Amniotic stem cell (primary cell): ENCODE measurements at regions not wholly inside any gene's neighbourhood (a gene's known extent, or its start where the extent isn't known, plus 50 kb on each side); places are given as distances from the start of the nearest gene placed in this dataset.

ENCODE experiments used
- DNase-seq: peaks from one replicate; lab custom pipeline; 2025; lab: John Stamatoyannopoulos, UW

DNA sequence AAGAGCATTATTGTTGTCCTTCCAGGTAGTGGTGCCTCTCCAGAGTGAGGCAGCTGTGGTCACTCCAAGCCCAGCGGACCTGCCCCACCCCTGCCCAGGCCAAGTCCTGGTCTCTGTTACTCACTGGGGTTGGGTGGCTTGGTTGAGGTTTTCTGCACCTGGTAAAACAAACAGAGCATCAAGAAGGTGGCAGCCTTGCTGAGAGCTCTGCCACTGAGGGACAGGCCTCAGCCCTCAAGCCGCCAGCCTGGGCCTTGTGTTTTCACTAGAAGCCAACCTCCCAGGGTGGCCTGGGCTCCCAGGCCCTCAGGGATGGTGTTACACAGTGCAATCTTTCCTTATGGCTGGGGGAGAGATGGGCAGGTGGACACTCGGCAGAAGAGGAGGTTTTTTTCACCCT, 182.7 kb downstream of the BCOR start:
- DNase-seq, result no peak

DNA sequence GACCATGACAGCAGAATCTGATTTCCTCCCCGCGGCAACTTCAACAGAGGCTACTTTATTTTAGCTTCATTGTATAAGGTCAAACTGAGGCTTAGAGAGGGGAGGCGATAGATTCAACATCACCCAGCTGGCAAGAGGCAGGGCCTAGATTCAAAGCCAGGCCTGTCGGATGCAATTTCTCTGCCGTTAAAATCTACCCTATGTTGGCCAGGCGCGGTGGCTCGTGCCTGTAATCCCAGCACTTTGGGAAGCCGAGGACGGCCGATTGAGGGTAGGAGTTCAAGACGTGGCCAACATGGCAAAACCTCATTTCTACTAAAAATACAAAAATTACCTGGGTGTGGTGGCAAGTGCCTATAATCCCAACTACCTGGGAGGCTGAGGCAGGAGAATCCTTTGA, 182.2 kb downstream of the BCOR start:
- no peak for DNase-seq

DNA sequence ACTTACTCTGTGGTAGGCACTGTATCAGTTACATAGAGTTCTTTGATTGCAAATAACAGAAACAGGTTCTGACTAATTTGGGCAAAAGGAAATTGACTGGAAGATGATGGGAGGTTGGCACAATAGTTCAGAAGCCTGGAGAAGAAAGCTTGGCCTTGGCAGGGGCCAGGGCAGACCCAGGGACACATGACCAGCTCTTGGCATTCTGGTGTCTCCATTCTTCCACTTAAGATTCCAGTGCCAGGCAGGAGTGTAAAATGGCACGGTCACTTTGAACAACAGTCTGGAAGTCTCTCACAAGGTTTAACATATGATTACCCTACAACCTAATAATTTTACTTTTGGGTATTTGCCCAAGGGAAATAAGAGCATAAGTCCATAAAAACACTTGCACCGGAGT, 175.9 kb downstream of the BCOR start:
- no peak for DNase-seq

DNA sequence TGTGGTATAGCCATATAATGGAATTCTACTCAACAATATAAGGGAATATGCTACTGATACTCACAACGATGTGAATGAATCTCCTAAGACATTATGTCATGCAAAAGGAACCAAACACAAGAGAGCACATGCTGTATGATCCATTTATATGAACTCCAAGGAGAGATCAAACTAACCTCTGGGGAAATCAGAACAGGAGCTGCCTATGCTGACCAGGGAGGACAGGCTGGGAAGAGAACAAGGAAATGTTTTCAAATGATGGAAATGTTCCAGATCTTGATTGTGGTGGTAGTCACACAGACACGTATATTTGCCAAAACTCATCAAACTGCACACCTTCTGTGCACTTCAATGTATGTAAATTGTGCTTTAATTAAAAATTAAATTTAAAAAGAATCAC, 175.3 kb downstream of the BCOR start:
- DNase-seq, result no peak

DNA sequence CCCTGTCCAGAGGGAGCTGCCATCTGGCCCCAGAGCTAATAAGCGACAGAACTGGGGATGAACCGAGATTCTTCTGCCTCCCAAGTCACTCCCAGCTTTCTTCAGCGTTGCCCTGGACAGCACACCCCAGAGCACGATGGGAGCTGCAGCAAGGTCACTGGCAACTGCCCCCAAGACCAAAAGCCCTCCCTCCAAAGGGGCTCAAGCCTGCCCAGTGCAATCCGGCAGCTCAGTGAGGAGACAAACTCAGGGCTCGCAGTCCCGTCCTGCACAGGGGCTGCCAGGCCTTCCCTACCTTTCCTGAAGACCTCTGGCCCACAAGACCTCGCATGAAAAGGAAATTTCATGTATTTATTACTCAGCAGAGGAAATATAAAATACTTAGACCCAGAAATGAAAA, 174.8 kb downstream of the BCOR start:
- DNase-seq, result no peak

DNA sequence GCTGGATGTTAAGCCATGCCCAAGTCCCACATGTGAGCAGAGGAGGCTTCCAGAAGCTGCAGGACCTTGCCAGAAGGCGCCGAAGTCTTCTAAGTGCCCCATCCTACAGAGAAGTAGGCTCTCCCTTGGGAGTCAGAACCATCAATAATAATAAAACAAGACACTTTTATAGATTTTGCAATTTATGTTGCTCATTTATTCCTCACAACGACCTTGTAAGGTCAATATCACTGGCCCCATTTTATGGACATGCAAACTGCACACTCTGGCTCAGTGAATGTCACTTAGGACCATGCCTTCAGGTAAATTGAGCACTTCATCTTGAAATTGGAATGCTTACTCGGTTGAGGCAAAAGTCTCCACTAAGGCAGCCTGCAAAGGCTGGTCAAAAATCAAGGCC, 170.4 kb downstream of the BCOR start:
- no peak for DNase-seq

DNA sequence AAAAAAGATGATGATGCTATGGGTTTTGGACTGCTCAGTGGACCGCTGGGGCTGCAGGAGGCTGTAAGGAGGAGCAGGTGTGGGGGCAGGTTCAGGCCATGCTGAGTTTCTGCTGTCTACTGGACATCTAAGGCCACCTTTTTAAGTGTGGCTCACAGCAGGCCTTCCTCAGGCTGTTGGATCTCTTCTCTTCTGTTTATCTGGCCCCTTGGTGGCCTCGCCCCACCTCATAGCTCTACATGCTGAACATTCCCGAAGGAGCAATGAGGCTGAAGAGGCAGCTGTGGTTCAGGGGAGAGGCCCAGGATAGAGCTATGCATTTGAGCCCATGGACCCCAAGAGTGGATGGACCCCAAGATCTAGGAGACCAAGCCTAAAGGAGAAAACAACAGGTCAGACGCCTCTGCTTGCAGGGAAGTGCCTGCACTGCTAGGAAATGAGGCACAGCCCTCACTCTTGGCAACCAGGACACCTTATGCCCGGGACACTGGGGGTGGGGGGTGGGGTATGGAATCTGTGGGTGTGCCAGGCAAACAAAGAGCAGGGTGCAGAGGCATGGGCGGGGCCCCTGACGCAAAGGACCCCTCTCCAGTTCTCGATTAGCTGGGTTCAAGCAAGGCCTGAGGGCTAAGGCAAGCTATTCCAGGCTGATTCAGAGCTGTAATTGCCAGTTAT, 168.9 kb downstream of the BCOR start:
- DNase-seq, result no peak

DNA sequence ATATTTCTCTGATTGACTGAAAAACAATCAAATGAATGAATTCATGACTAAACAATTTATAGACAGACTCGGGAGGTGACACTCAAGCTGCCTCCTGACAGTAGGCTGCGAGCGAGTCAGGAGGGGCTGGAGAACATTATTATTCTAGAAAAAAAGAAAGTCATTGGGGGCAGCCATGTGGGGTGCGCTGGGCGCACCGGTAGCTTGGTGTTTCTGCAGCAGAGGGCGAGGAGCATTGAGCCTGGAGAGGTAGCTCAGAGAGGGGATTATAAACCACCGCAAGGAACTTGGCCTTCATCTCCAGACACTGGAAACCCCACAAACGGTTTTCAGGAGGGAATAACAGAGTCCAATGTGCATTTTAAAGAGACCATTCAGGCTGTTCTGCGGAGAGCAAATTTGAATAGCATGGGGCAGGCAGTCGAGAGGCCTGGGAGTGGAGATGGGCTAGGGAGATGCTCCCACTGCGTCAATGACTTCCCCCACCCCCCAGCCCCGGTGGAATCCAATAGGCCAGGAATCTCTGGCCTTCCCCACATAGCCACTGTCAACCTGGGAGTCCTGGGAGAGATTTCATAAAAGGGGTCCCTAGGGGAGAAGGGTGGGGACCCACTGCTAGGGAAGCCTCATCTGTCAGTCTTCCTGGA, 168.3 kb downstream of the BCOR start:
- DNase-seq, result no peak

DNA sequence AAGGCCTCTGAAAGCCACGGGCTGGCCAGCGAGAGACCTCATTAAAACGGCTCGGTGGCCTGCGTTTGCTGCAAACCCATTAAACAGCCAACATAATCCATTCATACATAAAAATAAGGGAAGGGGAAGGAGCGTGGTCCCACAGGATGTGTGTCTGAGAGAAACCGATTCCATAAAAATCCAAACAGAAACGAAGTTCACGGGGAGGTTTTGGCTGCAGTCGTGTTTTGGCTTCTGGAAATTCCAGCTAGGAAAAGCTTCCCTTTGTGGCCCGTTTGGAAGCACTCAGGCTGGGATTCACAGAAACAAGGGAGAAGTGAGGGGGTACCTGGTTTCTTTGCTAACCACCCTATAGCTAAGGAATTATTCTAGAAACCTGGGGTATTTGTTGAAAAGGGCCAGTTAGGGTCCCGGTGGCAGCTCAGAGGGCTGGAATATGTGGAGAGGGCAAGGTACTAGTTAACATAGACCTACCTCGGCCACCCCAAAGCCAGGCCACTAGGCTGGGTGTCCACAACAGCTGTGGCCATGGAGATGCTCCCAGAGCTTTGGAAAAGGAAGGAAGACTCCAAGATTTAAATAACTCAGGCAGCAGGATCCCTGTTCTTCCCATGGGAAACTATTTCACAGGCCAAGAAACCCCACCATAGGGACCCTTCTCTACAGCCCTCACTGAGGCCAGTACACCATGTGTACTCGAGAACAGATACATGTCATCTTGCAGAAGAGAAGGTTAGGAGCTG, 166.8 kb downstream of the BCOR start:
- no peak for DNase-seq

DNA sequence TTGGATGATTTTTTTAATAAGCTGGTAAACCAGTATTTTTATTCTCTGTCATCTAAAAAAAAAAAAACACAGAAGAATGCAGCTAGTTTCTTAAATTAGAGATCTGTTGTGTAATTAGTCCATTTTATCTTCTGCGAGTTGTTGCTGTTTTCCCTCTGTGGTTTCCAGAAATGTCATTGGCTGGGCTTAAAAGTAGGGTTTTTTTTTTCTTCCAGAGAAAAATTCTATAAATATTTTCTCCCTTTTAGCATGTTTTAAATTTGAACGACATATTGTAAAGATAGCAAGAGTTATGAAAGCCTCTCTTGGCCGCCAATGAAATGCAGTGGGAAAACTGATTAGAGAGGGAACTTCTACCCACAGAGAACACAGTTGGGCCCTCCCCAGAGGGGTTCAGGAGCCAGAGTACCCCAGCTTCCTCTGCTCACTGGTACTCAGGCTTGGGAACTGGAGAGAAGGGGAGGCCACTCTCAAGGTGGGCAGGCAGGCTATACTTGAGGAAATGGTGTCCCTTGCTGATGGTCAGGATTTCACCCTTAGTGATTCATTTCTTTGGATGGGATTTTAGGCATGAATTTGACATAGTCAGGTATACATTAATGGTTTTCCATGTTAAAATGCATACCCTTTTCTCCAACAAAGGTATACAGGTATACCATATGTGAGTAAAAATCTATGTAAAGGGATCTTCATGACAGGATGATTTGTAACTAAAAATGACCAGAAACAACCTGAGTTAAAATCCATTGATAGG, 166.1 kb downstream of the BCOR start:
- no peak for DNase-seq

DNA sequence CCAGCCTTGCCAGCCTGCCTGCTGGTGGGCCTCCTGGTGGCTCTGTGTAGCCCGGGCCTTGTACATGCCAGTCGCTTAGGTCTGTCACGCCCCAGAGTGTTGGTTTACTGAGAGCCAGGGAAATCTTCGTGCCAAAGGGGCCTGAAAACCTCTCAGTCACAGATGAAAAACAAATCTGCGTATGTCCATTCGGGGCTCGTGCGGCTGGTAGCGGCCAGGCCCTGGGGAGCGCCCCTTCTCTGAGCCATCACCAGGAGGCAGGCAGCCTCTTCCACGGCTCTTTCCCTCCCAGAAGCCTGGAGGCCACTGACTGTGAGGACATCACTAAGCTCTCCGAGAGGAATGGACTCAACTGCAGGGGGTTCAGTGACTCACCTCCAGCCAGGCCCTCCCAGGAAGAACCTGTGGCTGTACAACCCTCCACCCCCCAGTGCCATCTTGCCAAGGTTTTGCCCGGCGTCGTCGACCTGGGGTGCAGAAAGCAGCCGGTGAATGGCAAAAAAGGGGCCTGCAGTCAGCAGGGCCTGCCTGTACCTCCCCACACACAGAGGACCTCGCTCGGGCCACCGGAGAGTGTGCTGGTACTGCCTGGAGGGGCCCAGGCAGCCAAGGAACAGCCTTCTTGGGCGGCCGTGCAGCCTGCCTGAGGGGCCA, 162.2 kb downstream of the BCOR start:
- no peak for DNase-seq

DNA sequence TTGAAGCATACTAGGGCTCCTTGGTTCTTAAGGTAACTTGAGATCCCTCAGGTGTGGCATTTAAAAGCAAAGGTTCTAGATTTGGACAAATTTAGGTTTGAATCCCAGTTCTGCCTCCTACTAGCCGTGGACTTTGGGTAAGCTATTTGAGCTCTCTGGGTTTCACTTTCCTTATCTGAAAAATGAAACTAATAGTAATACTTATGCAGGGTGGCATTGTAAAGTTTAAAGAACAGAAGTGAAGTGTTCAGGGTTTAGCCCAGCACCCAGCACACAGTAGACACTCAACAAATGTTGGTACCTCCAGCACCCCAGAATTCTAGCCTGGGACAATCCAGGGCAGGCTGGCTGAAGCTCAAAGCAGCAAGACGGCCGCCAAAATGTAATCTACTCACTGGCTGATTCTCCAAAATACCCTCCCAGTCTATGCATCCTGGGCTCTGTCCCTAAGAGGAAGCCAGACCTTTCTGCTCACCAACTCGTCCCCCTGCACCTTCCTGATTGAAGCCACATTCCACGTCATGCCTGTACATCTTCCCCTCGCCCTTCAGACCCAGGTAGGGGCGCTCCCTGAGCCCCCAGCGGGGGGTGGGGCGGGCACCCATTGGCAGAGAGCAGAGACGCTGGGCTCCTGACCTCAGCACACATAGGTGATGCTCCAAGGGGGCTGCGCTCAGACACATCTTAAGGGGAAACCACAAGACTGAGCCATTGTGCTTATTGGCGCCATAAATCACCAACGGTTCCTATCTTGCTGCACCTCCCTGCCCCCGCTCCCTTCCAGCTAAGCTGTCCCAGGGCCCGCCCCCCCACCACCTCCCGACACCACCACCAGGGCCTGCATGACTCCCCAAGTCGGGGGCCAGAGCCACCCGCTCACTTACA, 160.6 kb downstream of the BCOR start:
- DNase-seq, result no peak

DNA sequence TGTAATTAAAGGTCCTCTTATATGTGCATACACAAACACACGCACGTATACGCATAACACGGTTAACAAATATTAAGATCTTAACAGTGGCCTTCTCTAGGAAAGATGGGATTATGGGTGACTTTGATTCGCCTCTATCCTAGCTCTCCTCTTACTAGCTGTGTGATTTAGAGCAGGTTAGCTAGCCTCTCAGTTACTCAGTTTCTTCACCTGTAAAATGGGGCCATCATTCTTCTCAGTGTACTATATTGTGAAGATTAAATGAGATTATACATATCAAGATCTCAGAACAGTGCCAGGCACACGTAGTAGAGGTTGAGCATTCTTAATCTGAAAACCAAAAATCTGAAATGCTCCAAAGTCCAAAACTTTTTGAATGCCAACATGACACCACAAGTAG, 159.3 kb downstream of the BCOR start:
- no peak for DNase-seq

DNA sequence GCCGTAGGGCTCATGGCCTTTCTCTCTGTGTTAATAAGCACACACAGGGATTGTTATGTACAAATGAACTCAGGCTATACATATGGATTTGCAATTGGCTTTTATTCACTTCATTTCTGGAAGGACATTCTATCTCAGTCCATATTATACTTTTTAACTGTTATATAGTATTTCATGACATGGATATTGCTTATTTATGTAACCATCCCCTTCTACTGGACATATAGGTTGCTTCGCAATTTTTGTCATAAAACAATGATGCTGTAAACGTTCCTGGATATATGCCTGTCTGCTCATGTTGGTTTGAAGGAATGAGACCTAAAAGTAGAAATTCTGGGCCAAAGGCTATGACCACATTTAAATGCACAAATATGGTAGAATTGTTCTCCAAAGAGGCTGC, 158.1 kb downstream of the BCOR start:
- DNase-seq, result no peak

DNA sequence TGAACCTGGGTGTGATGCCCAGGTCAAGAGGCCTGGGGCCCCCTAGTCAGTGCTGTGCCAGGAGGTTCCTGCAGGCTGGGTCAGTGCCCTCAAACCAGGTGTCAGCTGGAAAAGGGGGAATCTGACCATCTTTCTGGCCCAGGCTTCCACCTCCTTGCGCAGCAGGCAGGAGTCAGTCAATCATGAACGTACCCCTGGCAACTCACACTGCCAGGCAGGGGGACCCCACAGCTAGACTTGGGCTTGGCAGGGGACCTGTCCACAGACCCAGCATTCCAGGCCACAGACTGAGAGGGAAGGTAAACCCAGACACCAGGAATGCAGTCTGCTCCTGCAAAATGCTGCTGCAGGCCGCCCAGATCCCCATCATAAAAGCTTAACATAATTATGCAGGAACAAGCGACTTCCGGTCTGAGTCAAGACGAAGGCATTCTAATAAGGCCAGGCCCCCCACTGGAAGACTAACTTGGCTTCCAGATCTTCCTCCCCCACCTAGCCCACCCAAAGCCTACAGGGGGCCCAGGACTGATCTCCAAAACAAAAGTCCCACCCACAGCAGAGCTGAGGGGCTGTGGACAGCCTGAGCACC, 156.3 kb downstream of the BCOR start:
- no peak for DNase-seq

DNA sequence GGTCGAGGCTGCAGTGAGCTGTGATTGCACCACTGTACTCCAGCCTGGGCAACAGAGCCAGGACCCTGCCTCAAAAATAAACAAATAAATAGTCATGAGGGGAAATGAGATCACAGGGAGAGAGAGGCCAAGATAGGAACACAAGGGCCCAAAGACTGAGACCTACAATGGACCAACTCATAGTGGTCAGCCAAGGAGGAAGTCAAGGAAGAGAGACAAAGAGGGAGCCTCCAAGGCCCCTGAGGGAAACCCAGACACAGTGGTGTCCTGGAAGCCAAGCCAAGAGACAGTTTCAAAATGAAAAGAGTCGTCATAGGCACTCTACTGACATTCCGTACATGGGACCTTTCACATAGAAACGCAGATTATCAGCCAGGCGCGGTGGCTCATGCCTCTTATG, 153.3 kb downstream of the BCOR start:
- DNase-seq, result no peak

DNA sequence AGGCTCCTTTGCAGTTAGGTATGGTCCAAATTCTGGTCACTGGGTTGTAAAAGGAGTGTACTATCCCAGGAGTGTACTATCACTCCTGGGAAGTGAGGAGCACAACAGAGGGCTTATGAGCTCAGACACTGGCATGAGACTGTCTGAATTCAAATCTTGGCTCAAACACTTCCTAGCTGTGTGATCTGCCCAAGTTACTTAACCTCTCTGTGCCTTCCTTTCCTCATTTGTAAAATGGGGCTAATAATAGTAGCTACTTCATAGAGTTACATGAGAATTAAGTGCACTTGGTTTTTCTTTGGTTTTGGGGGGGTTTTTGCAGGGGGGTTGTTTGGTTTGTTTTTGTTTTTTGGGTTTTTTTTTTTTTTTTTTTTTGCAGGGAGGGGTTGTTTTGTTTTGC, 152.0 kb downstream of the BCOR start:
- no peak for DNase-seq

DNA sequence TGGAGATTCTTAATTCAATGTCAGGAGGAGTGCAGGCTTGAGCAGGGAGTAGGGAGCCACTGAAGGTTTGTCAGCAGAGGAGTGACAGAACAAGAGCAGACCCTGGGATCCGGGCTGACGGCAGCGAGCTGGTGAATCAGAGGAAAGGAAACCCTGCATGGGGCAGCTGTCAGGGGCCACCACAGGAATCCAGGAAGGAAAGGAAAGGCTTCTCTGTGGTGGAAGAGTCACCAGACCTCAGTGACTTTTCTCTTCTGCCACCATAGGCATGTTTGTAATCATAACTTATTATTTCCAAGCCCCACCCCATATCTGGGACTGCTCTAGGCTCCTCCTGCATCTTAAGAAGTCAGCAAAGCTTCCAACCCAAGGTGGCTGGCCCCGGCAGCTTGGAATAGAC, 150.9 kb downstream of the BCOR start:
- no peak for DNase-seq

DNA sequence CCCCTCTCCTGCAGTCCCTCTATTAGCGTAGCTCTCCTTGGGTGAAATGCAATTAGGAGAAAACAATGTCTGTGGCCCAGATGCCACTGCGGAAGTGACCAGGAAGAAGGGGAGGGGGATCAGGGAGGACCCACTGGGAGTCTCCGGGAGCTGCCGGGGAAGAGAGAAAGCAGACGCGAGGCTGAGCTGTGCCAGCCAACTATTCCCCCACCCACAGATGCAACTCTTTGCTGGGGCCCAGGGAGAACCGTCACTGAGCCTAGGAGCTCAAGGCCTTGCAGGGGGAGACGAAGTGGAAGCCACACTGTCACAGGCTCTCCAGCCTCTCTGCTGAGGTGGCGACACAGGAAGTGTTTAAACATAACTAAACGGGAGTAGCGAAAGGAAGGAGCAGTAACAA, 149.2 kb downstream of the BCOR start:
- no peak for DNase-seq

DNA sequence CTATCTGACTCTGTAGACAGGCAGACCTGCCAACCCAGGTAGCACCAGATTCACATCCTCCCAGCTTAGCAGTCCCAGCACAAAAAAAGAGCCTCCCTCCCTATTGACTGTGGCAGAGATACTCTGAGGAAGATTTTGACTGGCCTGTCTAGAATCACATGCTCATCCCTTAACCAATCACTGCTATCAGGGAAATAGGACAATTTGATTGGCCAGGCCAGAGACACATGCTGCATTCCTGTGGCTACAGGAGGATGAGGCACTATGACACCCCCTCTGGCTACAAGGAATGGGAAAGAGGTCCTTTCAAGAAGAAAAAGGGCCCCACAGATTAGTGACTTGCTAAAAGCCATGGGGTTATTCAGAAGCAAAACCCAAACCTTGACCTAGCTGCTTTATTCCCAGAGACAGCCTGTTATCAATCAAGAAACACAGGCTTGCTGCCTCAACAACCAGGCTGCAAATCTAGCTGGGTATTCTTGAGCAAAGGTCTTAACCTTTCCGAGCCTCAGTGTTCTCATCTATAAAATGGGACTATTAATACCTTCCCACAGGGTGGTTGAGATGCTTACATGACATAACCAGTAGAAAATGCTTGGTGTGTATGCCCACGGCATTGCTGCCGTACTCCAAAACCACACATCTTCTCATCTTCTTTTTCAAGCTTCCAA, 147.6 kb downstream of the BCOR start:
- no peak for DNase-seq
